HG02571 (cell line): ENCODE measurements at regions not wholly inside any gene's neighbourhood (a gene's known extent, or its start where the extent isn't known, plus 50 kb on each side); places are given as distances from the start of the nearest gene placed in this dataset.

Experiments used
- ATAC-seq: cut with Tn5 transposase; IDR thresholded peaks from one replicate; pipeline ENCODE4 v1.9.1; 2021; ENCODE audit warnings: mild to moderate bottlenecking, moderate library complexity; ENCODE audit not compliant: unreplicated experiment

DNA sequence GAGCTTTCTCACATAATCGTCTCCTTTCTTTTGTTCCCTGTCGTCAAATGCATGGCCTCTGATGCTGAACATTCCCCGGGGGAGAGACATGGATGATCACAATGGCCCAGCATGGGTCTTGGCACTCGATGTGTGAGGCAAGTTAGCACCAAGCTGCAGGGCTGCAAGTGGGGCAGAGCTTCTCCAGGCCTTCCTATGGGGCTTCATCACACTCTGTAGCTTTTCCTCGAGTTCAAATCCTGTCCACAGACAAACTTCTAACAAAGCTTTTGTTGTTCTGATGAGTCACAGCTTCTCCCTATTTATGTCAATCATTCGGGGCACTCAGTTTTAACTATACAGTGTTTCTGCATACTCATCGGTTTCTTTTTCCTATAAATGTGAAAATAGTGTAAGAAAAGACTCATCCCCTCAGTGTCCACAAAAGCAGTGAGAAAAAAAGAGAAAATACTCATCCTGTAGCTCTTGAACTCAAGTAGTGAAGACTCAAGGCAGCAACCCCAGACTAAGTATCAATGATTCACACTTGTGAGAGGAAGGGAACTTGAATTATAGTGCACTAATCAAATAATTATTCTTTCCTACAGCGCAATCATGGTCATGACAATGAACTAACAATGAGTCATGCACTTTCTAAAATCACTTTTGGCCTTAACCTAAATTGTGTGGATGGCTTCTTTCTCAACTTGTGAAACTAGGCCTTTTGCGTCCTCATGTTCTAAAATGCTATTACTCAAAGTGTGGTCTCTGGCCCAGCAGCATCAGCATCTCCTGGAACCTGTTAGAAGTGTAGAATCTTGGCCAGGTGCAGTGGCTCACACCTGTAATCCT lies 68.4 kb upstream of the NOX3 start:
- no peak for ATAC-seq

GRCh38 chr6:155521719-155522118 lies 66.1 kb upstream of the NOX3 start:
- ATAC-seq = no peak

DNA sequence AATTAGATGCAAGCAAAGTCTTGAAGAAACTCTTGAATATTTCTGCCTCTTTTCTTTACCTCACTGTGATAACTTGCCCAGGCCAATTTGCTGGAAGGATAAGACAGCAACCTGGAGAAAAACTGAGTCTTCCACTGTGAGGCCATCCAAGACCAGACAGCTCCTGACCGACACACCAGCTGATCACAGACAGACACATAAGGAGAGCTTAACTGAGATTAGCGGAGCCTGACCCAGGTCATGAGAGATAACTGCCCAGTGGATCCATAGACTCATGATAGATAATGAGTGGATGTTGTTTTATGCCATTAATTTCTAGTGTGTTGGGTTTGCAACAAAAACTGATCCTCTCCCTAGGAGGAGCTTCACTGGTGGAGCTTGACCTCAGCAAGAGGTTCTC lies 64.4 kb upstream of the NOX3 start:
- no peak for ATAC-seq

DNA sequence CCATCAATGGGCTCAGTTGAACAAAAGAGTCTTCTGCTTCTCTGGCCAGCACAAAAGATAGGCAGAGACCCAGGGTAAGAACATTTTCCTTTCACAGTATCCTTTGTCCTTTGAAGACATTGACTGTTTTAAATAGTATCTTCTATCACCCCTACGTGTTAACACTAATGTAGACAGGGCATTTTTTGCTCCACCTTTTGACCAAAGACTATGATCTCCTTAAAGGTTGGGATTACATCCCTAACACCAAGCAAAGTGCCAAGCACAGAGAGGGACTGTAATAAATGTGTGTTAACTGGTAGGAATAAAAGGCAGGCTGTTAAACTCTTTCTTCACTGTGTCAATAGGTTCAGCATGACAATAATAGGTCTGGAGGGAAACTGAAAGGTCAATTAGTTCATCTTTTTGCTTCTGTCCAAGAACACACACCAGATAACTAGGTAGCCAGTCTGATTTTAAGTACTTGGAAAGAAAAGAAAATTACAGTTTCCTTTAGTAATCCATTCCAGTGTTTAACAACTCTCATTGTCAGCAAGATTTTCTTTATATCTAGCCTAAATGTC lies 63.6 kb upstream of the NOX3 start:
- ATAC-seq = peak; percentile 54

GRCh38 chr6:155517294-155517693 lies 61.7 kb upstream of the NOX3 start:
- no peak for ATAC-seq

- ATAC-seq = peak; percentile 91
Measured at GRCh38 chr6:155510879-155511278, 55.2 kb upstream of the NOX3 start.

GRCh38 chr6:155509743-155510475 lies 54.3 kb upstream of the NOX3 start:
- ATAC-seq = no peak

DNA sequence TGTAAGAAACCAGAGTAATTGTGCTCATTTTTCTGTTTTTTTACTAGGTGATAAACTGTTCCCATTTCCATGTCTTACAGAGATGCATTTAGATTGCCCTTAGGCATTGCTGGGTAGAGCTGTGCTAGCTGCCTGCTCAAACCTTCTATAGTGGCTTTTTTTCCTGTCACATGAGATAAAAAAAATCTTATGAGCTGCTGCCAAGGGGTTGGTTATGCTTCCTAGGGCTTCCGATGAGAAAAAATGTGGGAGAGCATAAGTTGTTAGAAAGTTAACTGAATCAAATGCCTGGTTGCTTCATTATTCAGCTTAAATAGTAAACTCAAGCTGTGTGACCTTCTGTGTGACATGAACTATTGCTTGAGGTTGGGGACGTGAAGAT lies 50.0 kb upstream of the NOX3 start:
- ATAC-seq = no peak
